SK-N-SH (cell line): ENCODE measurements at regions not wholly inside any gene's neighbourhood (a gene's known extent, or its start where the extent isn't known, plus 50 kb on each side); places are given as distances from the start of the nearest gene placed in this dataset.

Experiments used
- CHD2 ChIP-seq: fragments of 150-350 bp; IDR thresholded peaks from 2 replicates; pipeline ENCODE4 v1.6.1; 2018; ENCODE audit warnings: low read length; ENCODE audit not compliant: partially characterized antibody
- CTCF ChIP-seq: fragments of 200-600 bp; sonication (generic); IDR thresholded peaks from 2 replicates; pipeline ENCODE4 v1.6.1; 2017; ENCODE audit warnings: antibody characterized with exemption, mild to moderate bottlenecking, moderate library complexity
- ELF1 ChIP-seq: IDR thresholded peaks from 2 replicates; pipeline ENCODE4 v1.4.0; 2012
- EP300 ChIP-seq, 2 experiments: IDR thresholded peaks; 2 replicates each; pipeline versions ENCODE4 v1.4.0 to v1.6.1; 2012; ENCODE audit warnings: borderline replicate concordance in 1 of 2, low read depth in 1 of 2, low read length in 1 of 2
- IRF3 ChIP-seq: fragments of 150-350 bp; IDR thresholded peaks from 2 replicates; pipeline ENCODE4 v1.6.1; 2016; ENCODE audit warnings: mild to moderate bottlenecking, low read depth, low read length
- JUND ChIP-seq: IDR thresholded peaks from 2 replicates; pipeline ENCODE4 v1.4.0; 2012
- MXI1 ChIP-seq: IDR thresholded peaks from 2 replicates; pipeline ENCODE4 v1.6.1; 2012; ENCODE audit warnings: mild to moderate bottlenecking, low read depth, low read length, improper control_type of control experiment
- NFIC ChIP-seq: IDR thresholded peaks from 2 replicates; pipeline ENCODE4 v1.4.0; 2012; ENCODE audit warnings: borderline replicate concordance
- POLR2AphosphoS5 ChIP-seq: IDR thresholded peaks from 2 replicates; pipeline ENCODE4 v1.6.1; 2012; ENCODE audit warnings: low read depth, low read length
- RAD21 ChIP-seq: IDR thresholded peaks from 2 replicates; pipeline ENCODE4 v1.6.1; 2012; ENCODE audit warnings: mild to moderate bottlenecking, low read length
- SIN3A ChIP-seq: IDR thresholded peaks from 2 replicates; pipeline ENCODE4 v1.6.1; 2012; ENCODE audit warnings: low read depth, mild to moderate bottlenecking, low read length, moderate library complexity, borderline replicate concordance
- YY1 ChIP-seq: IDR thresholded peaks from 2 replicates; pipeline ENCODE4 v1.4.0; 2012; ENCODE audit warnings: low read depth, mild to moderate bottlenecking
- TF ChIP-seq, protein P1 (sequence below): IDR thresholded peaks from 2 replicates; pipeline ENCODE4 v1.6.1; 2012; ENCODE audit warnings: mild to moderate bottlenecking, low read depth, low read length, moderate library complexity

GRCh38 chr6:85961746-85962145, 319.1 kb upstream of the SYNCRIP start:
- TF ChIP-seq CTCF: no peak
- TF ChIP-seq POLR2AphosphoS5: no peak
- TF ChIP-seq MXI1: no peak
- TF ChIP-seq CHD2: no peak
- TF ChIP-seq, protein P1, sequence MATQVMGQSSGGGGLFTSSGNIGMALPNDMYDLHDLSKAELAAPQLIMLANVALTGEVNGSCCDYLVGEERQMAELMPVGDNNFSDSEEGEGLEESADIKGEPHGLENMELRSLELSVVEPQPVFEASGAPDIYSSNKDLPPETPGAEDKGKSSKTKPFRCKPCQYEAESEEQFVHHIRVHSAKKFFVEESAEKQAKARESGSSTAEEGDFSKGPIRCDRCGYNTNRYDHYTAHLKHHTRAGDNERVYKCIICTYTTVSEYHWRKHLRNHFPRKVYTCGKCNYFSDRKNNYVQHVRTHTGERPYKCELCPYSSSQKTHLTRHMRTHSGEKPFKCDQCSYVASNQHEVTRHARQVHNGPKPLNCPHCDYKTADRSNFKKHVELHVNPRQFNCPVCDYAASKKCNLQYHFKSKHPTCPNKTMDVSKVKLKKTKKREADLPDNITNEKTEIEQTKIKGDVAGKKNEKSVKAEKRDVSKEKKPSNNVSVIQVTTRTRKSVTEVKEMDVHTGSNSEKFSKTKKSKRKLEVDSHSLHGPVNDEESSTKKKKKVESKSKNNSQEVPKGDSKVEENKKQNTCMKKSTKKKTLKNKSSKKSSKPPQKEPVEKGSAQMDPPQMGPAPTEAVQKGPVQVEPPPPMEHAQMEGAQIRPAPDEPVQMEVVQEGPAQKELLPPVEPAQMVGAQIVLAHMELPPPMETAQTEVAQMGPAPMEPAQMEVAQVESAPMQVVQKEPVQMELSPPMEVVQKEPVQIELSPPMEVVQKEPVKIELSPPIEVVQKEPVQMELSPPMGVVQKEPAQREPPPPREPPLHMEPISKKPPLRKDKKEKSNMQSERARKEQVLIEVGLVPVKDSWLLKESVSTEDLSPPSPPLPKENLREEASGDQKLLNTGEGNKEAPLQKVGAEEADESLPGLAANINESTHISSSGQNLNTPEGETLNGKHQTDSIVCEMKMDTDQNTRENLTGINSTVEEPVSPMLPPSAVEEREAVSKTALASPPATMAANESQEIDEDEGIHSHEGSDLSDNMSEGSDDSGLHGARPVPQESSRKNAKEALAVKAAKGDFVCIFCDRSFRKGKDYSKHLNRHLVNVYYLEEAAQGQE: no peak
- no peak for TF ChIP-seq EP300 (IDR thresholded peaks at IDR 0.05; ENCODE audit: borderline replicate concordance in 1 of 2, low read depth in 1 of 2, low read length in 1 of 2)
- no peak for TF ChIP-seq NFIC
- TF ChIP-seq RAD21: no peak
- no peak for TF ChIP-seq YY1
- TF ChIP-seq JUND: no peak
- TF ChIP-seq SIN3A: no peak
- TF ChIP-seq IRF3: no peak
- no peak for TF ChIP-seq ELF1
